ENCODE measurements at regions not wholly inside any gene's neighbourhood (a gene's known extent, or its start where the extent isn't known, plus 50 kb on each side); places are given as distances from the start of the nearest gene placed in this dataset.
A peak's percentile ranks its signal among the peaks of the same experiment; 100 is the strongest.

DNA sequence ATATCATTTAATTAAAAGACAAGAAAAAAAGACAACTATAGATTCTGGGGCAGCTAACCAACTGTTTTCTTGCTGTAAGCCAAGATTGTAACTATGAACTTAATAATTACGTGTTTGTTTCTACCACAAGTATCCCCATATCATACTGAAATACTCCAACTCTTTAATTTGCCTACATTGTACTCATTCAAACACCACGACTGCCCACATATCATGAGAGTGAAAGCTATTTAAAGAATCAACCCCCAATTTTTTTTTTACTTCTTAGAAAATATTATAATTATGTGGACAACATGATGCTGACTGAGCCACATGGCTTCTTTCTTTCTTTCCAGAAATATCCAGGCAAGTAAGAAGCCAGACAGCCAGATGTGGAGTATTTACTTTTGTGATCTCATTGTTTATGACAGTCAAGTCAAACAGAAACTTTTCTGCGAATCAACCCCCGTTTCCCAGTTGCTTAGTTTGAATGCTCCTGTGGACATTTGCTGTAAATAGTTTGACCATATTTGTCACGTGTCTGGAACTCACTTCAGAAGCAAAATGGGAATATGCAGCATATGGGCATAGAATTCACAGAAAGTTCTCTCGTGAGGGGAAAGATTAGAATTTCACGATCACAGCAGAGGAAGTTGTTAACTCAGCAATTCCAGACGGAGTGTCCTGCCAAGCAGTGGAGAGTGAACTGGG is 126.8 kb upstream of the PSMD7 start:
- DNase-seq: peak; percentile 84

- DNase-seq: peak; percentile 7
Observed at GRCh38 chr16:74169066-74169465, 127.5 kb upstream of the PSMD7 start.

GRCh38 chr16:74168445-74168844 is 128.2 kb upstream of the PSMD7 start:
- DNase-seq: no peak

DNA sequence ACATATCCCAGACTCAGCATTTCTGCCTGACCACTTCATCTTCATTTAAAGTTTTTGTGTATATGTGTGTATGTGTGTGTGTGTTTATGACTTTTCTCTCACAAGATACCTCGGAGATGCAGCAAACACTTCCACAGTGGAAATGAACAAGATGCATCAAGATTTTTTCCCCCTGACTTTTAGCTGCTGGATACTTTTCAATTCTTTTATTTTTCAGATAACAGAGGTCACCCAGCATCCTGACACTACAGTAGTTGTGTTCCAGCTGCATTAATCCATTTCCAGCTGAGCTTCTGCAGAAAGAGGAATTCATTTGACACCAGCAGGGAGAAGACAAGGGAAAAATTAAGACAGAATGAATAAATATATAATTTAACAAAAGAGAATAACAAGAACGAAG is 130.2 kb upstream of the PSMD7 start:
- no peak for DNase-seq

- no peak for DNase-seq
Observed at GRCh38 chr16:74165566-74166080, 131.0 kb upstream of the PSMD7 start.

GRCh38 chr16:74160759-74161158 is 135.9 kb upstream of the PSMD7 start:
- no peak for DNase-seq

DNA sequence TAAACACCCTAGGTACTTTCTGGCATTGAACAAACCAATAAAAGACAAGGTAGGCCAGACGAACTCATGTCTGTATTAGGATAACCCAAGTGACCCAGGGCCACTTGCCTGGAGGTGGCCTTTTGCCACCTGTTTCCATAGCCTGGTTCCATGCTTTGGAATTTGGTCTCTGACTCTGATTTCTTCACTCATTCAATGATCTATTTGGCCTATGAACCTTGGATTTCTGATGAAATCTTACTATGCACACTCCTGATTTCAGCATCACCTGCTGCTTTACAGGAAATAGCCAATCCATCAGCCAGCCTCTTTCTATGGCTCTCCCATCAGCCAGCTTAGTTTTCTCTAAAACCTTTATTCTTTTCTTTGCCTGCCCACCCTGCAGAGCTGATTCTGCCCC is 142.8 kb upstream of the PSMD7 start:
- DNase-seq: no peak

- no peak for DNase-seq
Observed at GRCh38 chr16:74146643-74147042, 150.0 kb upstream of the PSMD7 start.

- DNase-seq: no peak
Observed at GRCh38 chr16:74143171-74143570, 153.4 kb upstream of the PSMD7 start.

- no peak for DNase-seq
Observed at GRCh38 chr16:74141015-74141414, 155.6 kb upstream of the PSMD7 start.

GRCh38 chr16:74140557-74140956 is 156.1 kb upstream of the PSMD7 start:
- no peak for DNase-seq

GRCh38 chr16:74123826-74124225 is 172.8 kb upstream of the PSMD7 start:
- DNase-seq: no peak

DNA sequence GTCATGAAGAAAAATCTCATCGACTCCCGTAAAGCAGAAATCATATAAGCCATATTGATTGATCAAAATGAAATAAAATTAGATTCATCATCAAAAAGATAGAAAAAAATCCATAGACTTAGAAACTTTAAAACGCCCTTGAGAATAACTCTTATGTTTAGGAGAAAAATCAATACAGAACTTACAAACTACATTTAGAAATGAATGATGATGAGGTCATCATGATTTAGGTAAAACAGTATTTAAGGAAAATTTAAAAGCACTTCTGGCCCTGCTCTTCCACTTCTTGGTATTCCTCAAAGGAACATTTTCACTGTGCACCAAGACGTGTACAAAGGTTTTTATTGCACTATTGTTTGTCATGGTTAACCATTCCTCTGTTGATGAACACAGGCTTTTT is 173.4 kb upstream of the PSMD7 start:
- DNase-seq: no peak

GRCh38 chr16:74117798-74118197 is 178.8 kb upstream of the PSMD7 start:
- no peak for DNase-seq

- DNase-seq: no peak
Observed at GRCh38 chr16:74113545-74113944, 183.1 kb upstream of the PSMD7 start.

DNA sequence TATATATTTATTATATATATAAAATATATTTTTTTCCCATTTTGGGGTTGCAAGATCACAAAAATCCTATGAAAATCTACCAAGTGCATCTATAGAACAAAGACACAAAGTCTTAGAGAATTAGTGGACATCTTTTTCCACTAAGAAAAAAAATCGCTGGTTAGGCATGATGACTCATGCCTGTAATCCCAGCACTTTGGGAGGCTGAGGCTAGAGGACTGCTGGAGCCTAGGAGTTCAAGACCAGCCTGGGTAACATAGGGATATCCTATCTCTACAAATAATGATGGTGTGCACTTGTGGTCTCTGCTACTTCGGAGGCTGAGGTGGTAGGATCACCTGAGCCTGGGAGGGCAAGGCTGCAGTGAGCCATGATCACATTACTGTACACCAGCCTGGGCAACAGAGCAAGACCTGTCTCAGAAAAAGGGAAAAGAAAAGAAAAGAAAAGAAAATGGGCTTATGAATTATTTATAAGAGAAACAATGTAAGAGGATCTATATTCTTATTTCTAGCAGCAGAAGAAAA is 185.1 kb upstream of the PSMD7 start:
- no peak for DNase-seq

DNA sequence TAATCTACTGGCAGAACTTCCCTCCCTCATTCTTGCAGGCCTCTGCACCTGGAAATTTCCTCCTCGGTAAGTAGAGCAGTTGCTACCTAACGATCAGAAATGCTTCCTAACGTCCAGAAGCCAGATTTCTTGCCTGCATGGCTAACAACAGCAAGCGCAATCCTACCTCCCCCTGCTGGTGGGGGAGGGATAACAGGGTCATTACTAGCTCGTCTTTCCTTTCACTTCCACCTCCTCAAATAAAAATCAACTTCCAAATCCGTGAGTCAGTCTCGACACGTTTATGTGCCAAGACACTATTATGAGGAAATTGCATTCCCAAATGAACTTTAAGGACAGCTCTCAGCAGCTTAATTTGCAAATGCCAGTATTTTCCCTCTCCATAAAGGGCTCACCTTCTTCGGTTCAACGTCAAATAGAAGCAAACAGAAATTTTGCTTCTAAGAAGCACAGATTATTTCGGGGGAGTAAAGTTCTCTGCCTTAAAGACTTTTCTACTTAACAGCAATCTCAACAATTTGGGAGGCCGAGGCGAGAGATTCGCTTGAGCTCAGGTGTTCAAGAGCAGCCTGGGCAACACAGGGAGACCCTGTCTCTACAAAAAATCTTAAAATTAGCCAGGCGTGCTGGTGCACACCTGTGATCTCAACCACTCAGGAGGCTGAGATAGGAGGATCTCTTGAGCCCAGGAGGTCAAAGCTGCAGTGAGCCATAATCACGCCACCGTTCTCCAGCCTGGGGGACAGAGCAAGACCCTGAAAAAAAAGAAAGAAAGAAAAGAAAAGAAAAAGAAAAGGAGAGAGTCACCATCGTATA is 188.6 kb upstream of the PSMD7 start:
- peak; percentile 17 for DNase-seq

DNA sequence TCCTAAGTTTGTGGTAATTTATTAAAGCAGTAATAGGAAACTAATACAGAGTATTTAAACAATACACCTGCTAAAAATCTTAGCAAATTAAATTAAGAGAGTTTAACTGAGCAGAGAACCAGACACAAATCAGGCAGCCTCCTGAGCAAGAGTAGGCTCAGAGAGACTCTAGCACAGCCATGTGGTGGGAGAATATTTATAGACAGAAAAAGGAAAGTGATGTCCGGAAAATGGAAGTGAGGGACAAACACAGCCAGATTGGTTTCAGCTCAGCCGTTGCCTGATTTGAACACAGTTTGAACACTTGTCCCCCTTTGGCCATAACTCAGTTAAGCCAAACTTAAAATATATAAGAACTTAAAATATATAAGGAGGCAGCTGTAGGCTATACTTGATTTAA is 192.6 kb upstream of the PSMD7 start:
- no peak for DNase-seq

DNA sequence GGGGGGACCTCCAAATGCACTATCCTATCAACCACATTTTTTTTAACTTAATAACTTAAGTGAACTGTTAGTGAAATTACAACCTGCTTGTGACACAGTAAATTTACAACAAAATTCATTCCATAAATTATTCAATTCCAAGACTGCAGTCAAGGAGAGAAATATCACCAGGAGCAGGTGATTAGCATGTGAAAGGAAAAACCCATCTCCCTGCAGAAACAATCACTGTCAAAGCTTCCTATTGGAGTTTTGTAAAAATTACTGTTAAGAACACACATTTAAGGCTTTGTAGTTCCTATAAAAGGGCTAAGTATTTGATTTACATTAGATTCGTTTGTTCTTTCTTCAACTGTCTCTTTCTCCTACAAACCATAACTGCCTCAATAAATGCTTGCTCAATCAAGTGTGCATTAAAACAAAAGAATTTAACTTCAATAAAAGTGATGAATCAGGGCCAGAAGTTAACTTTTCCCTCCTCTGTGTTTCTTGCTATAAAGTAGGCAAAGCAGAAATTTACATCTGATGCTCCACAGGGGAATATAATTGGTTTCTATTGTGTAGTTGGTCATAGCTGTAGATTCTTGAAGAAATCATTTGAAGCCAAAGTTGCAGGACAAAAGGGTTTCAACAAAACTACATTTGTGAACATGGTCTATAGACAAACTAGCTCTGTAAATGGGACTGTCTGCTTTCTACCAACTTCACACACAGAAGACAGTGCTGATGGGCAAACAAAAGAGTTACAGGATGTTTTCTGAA is 195.1 kb upstream of the PSMD7 start:
- DNase-seq: no peak

DNA sequence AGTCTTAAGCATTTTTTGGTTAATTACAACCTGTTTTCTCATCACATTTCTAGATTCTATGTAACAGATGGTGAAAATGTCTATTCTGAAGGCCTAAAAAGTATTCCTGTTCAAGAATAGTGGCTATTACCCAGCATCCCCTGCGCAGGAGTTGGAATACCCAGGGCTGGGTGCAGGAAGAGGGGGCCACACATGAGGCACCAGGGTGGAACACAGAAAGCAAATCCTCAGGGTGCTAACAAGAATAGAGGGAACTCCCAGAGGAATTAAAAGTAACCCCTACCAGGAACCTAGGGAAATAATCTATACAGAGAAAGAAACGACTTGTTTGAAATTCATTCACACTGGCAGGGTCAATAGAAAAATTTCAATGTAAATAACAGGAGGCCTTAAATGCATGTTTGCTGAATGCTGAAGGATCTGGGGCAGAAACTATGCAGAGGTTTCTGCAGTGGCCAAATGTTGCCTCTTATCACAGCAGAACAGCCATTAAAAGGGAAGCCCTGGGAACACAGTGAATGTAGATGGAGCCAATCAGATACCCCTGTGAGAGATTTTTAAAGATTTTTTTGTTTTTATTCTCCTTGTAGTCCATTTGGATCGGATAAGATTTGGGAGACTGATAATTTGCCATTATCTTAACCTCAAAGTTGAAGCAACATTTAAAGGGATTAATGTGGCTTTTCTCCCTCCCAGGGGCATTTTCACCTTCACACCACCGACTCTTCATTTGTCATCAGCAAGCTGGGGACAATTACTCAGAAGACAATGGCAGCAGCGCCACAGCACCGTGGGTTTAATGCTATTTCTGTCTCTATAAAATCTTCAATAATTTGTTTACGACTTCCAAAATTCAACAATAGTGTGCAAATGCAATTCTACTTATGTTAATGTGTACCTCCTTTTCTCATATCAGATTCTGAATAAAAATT is 196.0 kb upstream of the PSMD7 start:
- no peak for DNase-seq

DNA sequence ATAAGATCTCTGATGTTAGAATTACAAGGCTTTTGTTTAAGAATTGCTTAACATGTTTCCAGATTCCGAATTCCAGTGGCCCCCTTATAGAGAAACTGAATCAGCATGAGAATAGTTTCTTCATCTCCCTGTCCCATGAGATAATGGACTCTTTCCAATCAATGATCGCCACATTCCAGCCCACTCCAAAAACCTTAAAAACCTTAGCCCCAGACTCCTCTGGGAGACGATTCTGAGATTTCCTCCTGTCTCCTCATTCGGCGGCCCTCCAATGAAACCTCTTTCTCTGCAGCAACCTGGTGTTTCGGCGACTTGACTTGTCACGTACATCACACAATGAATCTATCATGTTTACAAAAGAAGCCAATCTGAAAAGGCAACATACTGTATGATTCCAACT is 197.1 kb upstream of the PSMD7 start:
- no peak for DNase-seq

DNA sequence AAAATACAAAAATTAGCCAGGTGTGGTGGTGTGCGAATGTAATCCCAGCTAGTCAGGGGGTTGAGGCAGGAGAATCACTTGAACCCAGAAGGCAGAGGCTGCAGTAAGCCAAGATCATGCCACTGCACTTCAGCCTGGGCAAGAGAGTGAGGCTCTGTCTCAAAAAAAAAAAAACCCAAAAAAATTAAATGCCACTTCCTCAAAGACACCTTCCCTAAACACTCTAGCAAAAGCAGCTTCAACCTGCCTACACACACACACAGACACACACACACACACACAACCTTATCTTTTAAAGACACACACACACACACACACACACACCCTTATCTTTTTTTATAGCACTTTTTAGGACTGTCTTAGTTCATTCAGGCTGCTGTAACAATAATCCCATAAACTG is 201.7 kb upstream of the PSMD7 start:
- DNase-seq: no peak

All from tongue (tissue), 1 donor.